Endothelial cell of umbilical vein (primary cell): ENCODE measurements at regions not wholly inside any gene's neighbourhood (a gene's known extent, or its start where the extent isn't known, plus 50 kb on each side); places are given as distances from the start of the nearest gene placed in this dataset.

Experiments used
- BruUV-seq: library from RNA; stranded (reverse); fragments of 400-500 nt; replicated peaks from 2 replicates; lab custom pipeline; 2021; lab: Mats Ljungman, UMichigan
- CTCF ChIA-PET: fragments of 300-600, 350-600 bp; sonication (Branson Sonifier 250); formaldehyde crosslinking; loops from one replicate; lab custom pipeline; 2021; ENCODE audit warnings: antibody characterized with exemption, inconsistent platforms; lab: Charles Lee
- POLR2A ChIA-PET: fragments of 300-600, 350-600 bp; sonication (Branson Sonifier 250); formaldehyde crosslinking; loops from one replicate; lab custom pipeline; 2021; ENCODE audit warnings: antibody characterized with exemption, inconsistent platforms; lab: Charles Lee
- DNase-seq: peaks from one replicate; pipeline ENCODE4 v3.0.0-alpha.2; 2011; ENCODE audit warnings: low read depth, low spot score
- FAIRE-seq: peaks from 2 replicates; lab custom pipeline; 2011; peaks lifted over from hg19 to GRCh38; lab: Jason Lieb, UNC
- H2AFZ ChIP-seq: 2 replicates; pipeline ENCODE4 v1.6.0; 2012; ENCODE audit warnings: low read depth, low read length, control low read depth, inconsistent platforms
- H3K27ac ChIP-seq: 2 replicates; pipeline ENCODE4 v1.5.1; 2011; ENCODE audit warnings: low read depth, mild to moderate bottlenecking, control low read depth, low read length, moderate library complexity; ENCODE audit not compliant: insufficient read depth
- H3K27me3 ChIP-seq, 2 experiments: 2 replicates each; pipeline versions ENCODE4 v1.6.0 to v1.6.1; 2011; ENCODE audit warnings: low read length in 2 of 2, mixed read lengths in 1 of 2; ENCODE audit not compliant: control insufficient read depth in 2 of 2, insufficient read depth in 2 of 2
- H3K36me3 ChIP-seq, 2 experiments: 2 replicates in 1 of 2; 3 replicates in 1 of 2; pipeline ENCODE4 v1.5.1; 2011; ENCODE audit warnings: low read length in 2 of 2, mild to moderate bottlenecking in 1 of 2, moderate library complexity in 1 of 2; ENCODE audit not compliant: control insufficient read depth in 2 of 2, insufficient read depth in 2 of 2; ENCODE audit errors: extremely low read depth in 1 of 2
- H3K4me1 ChIP-seq: 3 replicates; pipeline ENCODE4 v1.5.1; 2011; ENCODE audit warnings: mild to moderate bottlenecking, low read length; ENCODE audit not compliant: control insufficient read depth, insufficient read depth; ENCODE audit errors: extremely low read depth
- H3K4me2 ChIP-seq: 2 replicates; pipeline ENCODE4 v1.6.1; 2011; ENCODE audit warnings: low read length, control low read depth, mixed read lengths; ENCODE audit not compliant: insufficient read depth
- H3K4me3 ChIP-seq, 3 experiments: fragments of 200-600 bp in 1 of 3; sonication (generic), shearing (Covaris generic) in 1 of 3; replicated peaks in 1 of 3; 2 replicates each; pipeline ENCODE4 v1.5.1; 2011 to 2016; ENCODE audit warnings: control low read depth in 3 of 3, low read length in 3 of 3, mild to moderate bottlenecking in 2 of 3, inconsistent platforms in 1 of 3, low read depth in 1 of 3, moderate library complexity in 1 of 3; ENCODE audit not compliant: insufficient read depth in 1 of 3
- H3K79me2 ChIP-seq: 2 replicates; pipeline ENCODE4 v1.6.0; 2012; ENCODE audit warnings: low read length, inconsistent platforms; ENCODE audit not compliant: control insufficient read depth, insufficient read depth
- H3K9ac ChIP-seq: replicated peaks from 2 replicates; pipeline ENCODE3; 2011; ENCODE audit warnings: low read length, control low read depth; ENCODE audit not compliant: insufficient read depth; ENCODE audit errors: extremely low read depth
- H3K9me1 ChIP-seq: replicated peaks from 3 replicates; pipeline ENCODE4 v1.6.0; 2011; ENCODE audit warnings: mild to moderate bottlenecking, low read length; ENCODE audit not compliant: control insufficient read depth, insufficient read depth; ENCODE audit errors: extremely low read depth
- H3K9me3 ChIP-seq: replicated peaks from 2 replicates; pipeline ENCODE4 v1.5.1; 2012; ENCODE audit warnings: low read length, inconsistent platforms; ENCODE audit not compliant: control insufficient read depth, insufficient read depth
- H4K20me1 ChIP-seq: replicated peaks from 2 replicates; pipeline ENCODE3; 2011; ENCODE audit warnings: mild to moderate bottlenecking, low read length; ENCODE audit not compliant: control insufficient read depth, insufficient read depth; ENCODE audit errors: extremely low read depth
- CTCF ChIP-seq, 2 donors: IDR thresholded peaks; 1 replicate in 1 of 2; 2 replicates in 1 of 2; pipeline ENCODE4 v1.5.1; 2011; ENCODE audit warnings: low read length in 2 of 2, mild to moderate bottlenecking in 2 of 2, moderate library complexity in 2 of 2, control low read depth in 1 of 2, inconsistent platforms in 1 of 2, low read depth in 1 of 2; ENCODE audit not compliant: insufficient read depth in 1 of 2; ENCODE audit errors: extremely low read depth in 1 of 2
- EZH2 ChIP-seq: IDR thresholded peaks from 2 replicates; pipeline ENCODE4 v1.6.1; 2012; ENCODE audit warnings: borderline replicate concordance, low read depth, mild to moderate bottlenecking, moderate library complexity, low read length, inconsistent platforms; ENCODE audit not compliant: severe bottlenecking
- FOS ChIP-seq: IDR thresholded peaks from 2 replicates; pipeline ENCODE4 v1.6.1; 2011; ENCODE audit warnings: mild to moderate bottlenecking, low read length, moderate library complexity, borderline replicate concordance; ENCODE audit not compliant: insufficient read depth
- GATA2 ChIP-seq: IDR thresholded peaks from 2 replicates; pipeline ENCODE4 v1.7.0; 2011; ENCODE audit warnings: low read depth, mild to moderate bottlenecking, moderate library complexity, mixed read lengths, low read length; ENCODE audit not compliant: insufficient read length, insufficient read depth
- JUN ChIP-seq: IDR thresholded peaks from 2 replicates; pipeline ENCODE4 v1.6.1; 2011; ENCODE audit warnings: borderline replicate concordance, low read depth; ENCODE audit not compliant: insufficient read length, insufficient read depth
- MYC ChIP-seq: IDR thresholded peaks from one replicate; pipeline ENCODE4 v1.6.1; 2011; ENCODE audit warnings: mild to moderate bottlenecking, low read depth, low read length
- POLR2A ChIP-seq: IDR thresholded peaks from 2 replicates; pipeline ENCODE4 v1.6.1; 2012; ENCODE audit warnings: low read depth, mild to moderate bottlenecking, control low read depth, low read length
- POLR2AphosphoS5 ChIP-seq: IDR thresholded peaks from 2 replicates; pipeline ENCODE4 v1.6.1; 2012; ENCODE audit warnings: low read depth, mild to moderate bottlenecking, control low read depth, low read length, moderate library complexity; ENCODE audit not compliant: insufficient read depth
- dilution Hi-C: fragments of 300-500 bp; cut with MboI; formaldehyde crosslinking; loops from one replicate; pipeline ENCODE4 v1.15.0; 2019; ENCODE audit warnings: low sequenced_read_pairs; ENCODE audit not compliant: extremely low pct_ligation_motif_present
- intact Hi-C: fragments of 100-400 bp; cut with micrococcal nuclease; formaldehyde crosslinking; loops from one replicate; pipeline ENCODE4 v1.10.0; 2022
- TF ChIP-seq, protein P1 (sequence below): IDR thresholded peaks from 2 replicates; pipeline ENCODE4 v1.6.1; 2011; ENCODE audit not compliant: insufficient read depth, insufficient read length

GRCh38 chr2:187078297-187078696 lies 229.3 kb upstream of the ZSWIM2 start:
- Histone ChIP-seq H3K4me2 (no peak overlapping the region), H3K4me1 (no peaks in the 10 kb centered on the region), H3K9ac (no peak overlapping the region), H3K9me1 (no peaks in the 10 kb centered on the region), H3K9me3 (no peaks in the 10 kb centered on the region), H3K27me3 (no peaks in the 10 kb centered on the region), H3K79me2 (no peaks in the 10 kb centered on the region), H2AFZ (no peak overlapping the region), H4K20me1 (no peaks in the 10 kb centered on the region), H3K4me3 (no peak overlapping the region), H3K27ac (no peak overlapping the region), H3K36me3 (no peaks in the 10 kb centered on the region)
- POLR2A ChIA-PET = no interaction called here
- FAIRE-seq (no peak), DNase-seq (no peak)
- intact Hi-C loops (no loop called here), dilution Hi-C loops (no loop called here)
- BruUV-seq = no TSS peak
- no peak for TF ChIP-seq POLR2AphosphoS5
- TF ChIP-seq EZH2 = no peak
- TF ChIP-seq CTCF (IDR thresholded peaks at IDR 0.05; ENCODE audit: extremely low read depth in 1 of 2, insufficient read depth in 1 of 2, low read depth in 1 of 2, low read length in 2 of 2) = no peak
- no peak for TF ChIP-seq MYC
- no peak for TF ChIP-seq POLR2A
- no peak for TF ChIP-seq FOS
- no peak for TF ChIP-seq GATA2
- no peak for TF ChIP-seq JUN
- TF ChIP-seq, protein P1, sequence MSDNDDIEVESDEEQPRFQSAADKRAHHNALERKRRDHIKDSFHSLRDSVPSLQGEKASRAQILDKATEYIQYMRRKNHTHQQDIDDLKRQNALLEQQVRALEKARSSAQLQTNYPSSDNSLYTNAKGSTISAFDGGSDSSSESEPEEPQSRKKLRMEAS = no peak
- CTCF ChIA-PET = no interaction called here
